Left ventricle myocardium inferior (tissue), 1 donor: ENCODE measurements at regions not wholly inside any gene's neighbourhood (a gene's known extent, or its start where the extent isn't known, plus 50 kb on each side); places are given as distances from the start of the nearest gene placed in this dataset.

Source experiments
- DNase-seq: peaks from one replicate; pipeline ENCODE4 v3.0.0-alpha.2; 2020
- H3K27ac ChIP-seq: fragments of 200-600 bp; replicated peaks from 2 replicates; pipeline ENCODE4 v1.8.0; 2021
- H3K27me3 ChIP-seq: fragments of 200-600 bp; 2 replicates; pipeline ENCODE4 v1.8.0; 2021; ENCODE audit warnings: low read depth
- H3K36me3 ChIP-seq: fragments of 200-600 bp; 2 replicates; pipeline ENCODE4 v1.8.0; 2021
- H3K4me1 ChIP-seq: fragments of 200-600 bp; 2 replicates; pipeline ENCODE4 v1.8.0; 2021
- H3K4me3 ChIP-seq: fragments of 200-600 bp; 2 replicates; pipeline ENCODE4 v1.8.0; 2021; ENCODE audit warnings: mild to moderate bottlenecking, moderate library complexity
- H3K9me3 ChIP-seq: fragments of 200-600 bp; replicated peaks from 2 replicates; pipeline ENCODE4 v1.8.0; 2021
- CTCF ChIP-seq: fragments of 200-600 bp; IDR thresholded peaks from 2 replicates; pipeline ENCODE4 v1.8.0; 2021; ENCODE audit warnings: antibody characterized with exemption, mild to moderate bottlenecking, borderline replicate concordance
- intact Hi-C: fragments of 100-400 bp; cut with micrococcal nuclease; formaldehyde crosslinking; loops from one replicate; pipeline ENCODE4 v1.11.0; 2022
- donor health status: DM: no; HTN: yes; CAD: no; lungs with severe emphysema.

GRCh38 chr20:12808006-12808567 lies 200.7 kb upstream of the SPTLC3 start:
- no peak for TF ChIP-seq CTCF
- intact Hi-C loops: no loop called here
- H3K27me3 ChIP-seq: no peaks in the 10 kb centered on the region

GRCh38 chr20:12815231-12815768 lies 193.5 kb upstream of the SPTLC3 start:
- H3K4me1 ChIP-seq: no peaks in the 10 kb centered on the region

More at GRCh38 chr20:12808006-12808567, 200.7 kb upstream of the SPTLC3 start:
- Histone ChIP-seq H3K4me1 (no peaks in the 10 kb centered on the region), H3K27ac (no peak overlapping the region), H3K4me3 (no peak overlapping the region), H3K9me3 (peaks cover 46% of the 10 kb centered on the region), H3K36me3 (no peaks in the 10 kb centered on the region)
- DNase-seq: no peak

GRCh38 chr20:12815778-12816408 lies 192.9 kb upstream of the SPTLC3 start:
- no peak overlapping the region for H3K4me3 ChIP-seq
- TF ChIP-seq CTCF: no peak
- intact Hi-C loops: no loop called here

More at GRCh38 chr20:12815231-12815768, 193.5 kb upstream of the SPTLC3 start:
- intact Hi-C loops: no loop called here
- Histone ChIP-seq H3K27me3 (no peaks in the 10 kb centered on the region), H3K36me3 (no peaks in the 10 kb centered on the region), H3K9me3 (peaks cover 30% of the 10 kb centered on the region), H3K27ac (no peak overlapping the region), H3K4me3 (no peak overlapping the region)
- DNase-seq: no peak
- no peak for TF ChIP-seq CTCF

GRCh38 chr20:12821249-12821648 lies 187.5 kb upstream of the SPTLC3 start:
- peaks cover 15% of the 10 kb centered on the region for H3K27me3 ChIP-seq
- H3K27ac ChIP-seq: no peak overlapping the region
- H3K4me1 ChIP-seq: peaks cover 20% of the 10 kb centered on the region
- H3K4me3 ChIP-seq: no peak overlapping the region
- no peak for TF ChIP-seq CTCF
- H3K36me3 ChIP-seq: no peaks in the 10 kb centered on the region
- H3K9me3 ChIP-seq: no peaks in the 10 kb centered on the region
- no peak for DNase-seq
- intact Hi-C loops: no loop called here

More at GRCh38 chr20:12815778-12816408, 192.9 kb upstream of the SPTLC3 start:
- Histone ChIP-seq H3K27ac (no peak overlapping the region), H3K4me1 (no peaks in the 10 kb centered on the region), H3K36me3 (no peaks in the 10 kb centered on the region), H3K27me3 (no peaks in the 10 kb centered on the region), H3K9me3 (peaks cover 24% of the 10 kb centered on the region)
- no peak for DNase-seq

GRCh38 chr20:12823734-12824133 lies 185.0 kb upstream of the SPTLC3 start:
- Histone ChIP-seq H3K27ac (peak overlapping the region; percentile 40), H3K27me3 (peaks cover 15% of the 10 kb centered on the region), H3K36me3 (no peaks in the 10 kb centered on the region), H3K9me3 (no peaks in the 10 kb centered on the region), H3K4me1 (peaks cover 20% of the 10 kb centered on the region), H3K4me3 (no peak overlapping the region)
- intact Hi-C loops: no loop called here
- TF ChIP-seq CTCF: no peak
- DNase-seq: no peak
